SK-N-SH treated with all-trans-retinoic acid at 6 μM for 48 hours (cell line): ENCODE measurements at regions not wholly inside any gene's neighbourhood (a gene's known extent, or its start where the extent isn't known, plus 50 kb on each side); places are given as distances from the start of the nearest gene placed in this dataset.

Experiments used
- CREB5 ChIP-seq: fragments of 250-450 bp; sonication (Bioruptor Pico); IDR thresholded peaks from 2 replicates; pipeline ENCODE4 v1.5.1; 2020; ENCODE audit warnings: low read depth, mild to moderate bottlenecking, moderate library complexity
- ESRRG ChIP-seq: fragments of 250-450 bp; sonication (Bioruptor Pico); IDR thresholded peaks from 2 replicates; pipeline ENCODE4 v1.6.1; 2021; ENCODE audit warnings: mild to moderate bottlenecking
- GLIS3 ChIP-seq: fragments of 250-450 bp; sonication (Bioruptor Pico); IDR thresholded peaks from 2 replicates; pipeline ENCODE4 v1.5.0; 2020; ENCODE audit warnings: mild to moderate bottlenecking, moderate library complexity
- ISL1 ChIP-seq: fragments of 250-450 bp; sonication (Bioruptor Pico); IDR thresholded peaks from 2 replicates; pipeline ENCODE4 v2.1.2; 2022; ENCODE audit warnings: mild to moderate bottlenecking, moderate library complexity
- PATZ1 ChIP-seq: fragments of 250-450 bp; sonication (Bioruptor Pico); IDR thresholded peaks from 2 replicates; pipeline ENCODE4 v1.8.0; 2020; ENCODE audit warnings: mild to moderate bottlenecking, moderate library complexity, borderline replicate concordance
- PPARA ChIP-seq: fragments of 250-450 bp; sonication (Bioruptor Pico); IDR thresholded peaks from 2 replicates; pipeline ENCODE4 v1.5.0; 2020; ENCODE audit warnings: mild to moderate bottlenecking, borderline replicate concordance
- TCF4 ChIP-seq: fragments of 250-450 bp; sonication (Bioruptor Pico); IDR thresholded peaks from 2 replicates; pipeline ENCODE4 v1.8.0; 2021; ENCODE audit warnings: mild to moderate bottlenecking, moderate library complexity, borderline replicate concordance
- ZC3H10 ChIP-seq: fragments of 250-450 bp; sonication (Bioruptor Pico); IDR thresholded peaks from 2 replicates; pipeline ENCODE4 v1.5.1; 2021; ENCODE audit warnings: mild to moderate bottlenecking, moderate library complexity
- ZFP3 ChIP-seq: fragments of 250-450 bp; sonication (Bioruptor Pico); IDR thresholded peaks from 2 replicates; pipeline ENCODE4 v1.5.0; 2020; ENCODE audit warnings: mild to moderate bottlenecking, moderate library complexity
- ZNF565 ChIP-seq: fragments of 450-650 bp; formaldehyde crosslinking; conservative IDR thresholded peaks from 2 replicates; pipeline ENCODE4 v1.5.0; 2020; ENCODE audit warnings: low read depth, mild to moderate bottlenecking, moderate library complexity
- ZNF70 ChIP-seq: fragments of 450-650 bp; formaldehyde crosslinking; IDR thresholded peaks from 2 replicates; pipeline ENCODE4 v1.5.0; 2020; ENCODE audit warnings: mild to moderate bottlenecking, moderate library complexity

- TF ChIP-seq ZNF565 (CRISPR knock-in tag) (no peak), CREB5 (CRISPR knock-in tag) (no peak), ZFP3 (CRISPR knock-in tag) (no peak), ESRRG (CRISPR knock-in tag) (no peak), TCF4 (CRISPR knock-in tag) (no peak), ZNF70 (CRISPR knock-in tag) (no peak), PATZ1 (no peak), ZC3H10 (no peak), PPARA (CRISPR knock-in tag) (no peak), GLIS3 (CRISPR knock-in tag) (no peak), ISL1 (CRISPR knock-in tag) (no peak)
Observed at GRCh38 chr10:47065903-47066302, 154.7 kb downstream of the PTPN20 start.
